ENCODE measurements at regions not wholly inside any gene's neighbourhood (a gene's known extent, or its start where the extent isn't known, plus 50 kb on each side); places are given as distances from the start of the nearest gene placed in this dataset.

- DNase-seq (ENCODE audit: low spot score), result no peak
These were observed 61.4 kb upstream of the SYT13 start for GRCh38 chr11:45347348-45348082.

DNA sequence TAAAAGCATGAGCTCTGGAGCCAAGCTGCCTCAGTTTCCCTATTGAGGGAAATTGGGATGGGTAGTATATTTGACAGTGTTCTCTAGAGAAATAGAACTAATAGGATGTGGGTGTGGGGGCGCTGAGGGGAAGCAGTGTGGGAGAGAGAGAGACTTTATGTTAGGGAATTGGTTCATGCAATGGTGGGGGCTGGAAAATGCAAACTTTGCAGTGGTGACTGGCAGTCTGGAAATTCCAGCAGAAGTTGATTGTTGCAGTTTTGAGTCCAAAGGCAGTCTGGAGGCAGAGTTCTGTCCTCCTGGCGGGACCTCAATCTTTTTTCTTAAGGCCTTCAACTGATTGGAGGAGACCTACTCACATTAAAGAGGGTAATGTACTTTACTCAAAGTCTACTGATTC is 59.4 kb upstream of the SYT13 start:
- no peak for DNase-seq (ENCODE audit: low spot score)

- DNase-seq (ENCODE audit: low spot score), result no peak
These were observed 57.9 kb upstream of the SYT13 start for GRCh38 chr11:45344028-45344427.

DNA sequence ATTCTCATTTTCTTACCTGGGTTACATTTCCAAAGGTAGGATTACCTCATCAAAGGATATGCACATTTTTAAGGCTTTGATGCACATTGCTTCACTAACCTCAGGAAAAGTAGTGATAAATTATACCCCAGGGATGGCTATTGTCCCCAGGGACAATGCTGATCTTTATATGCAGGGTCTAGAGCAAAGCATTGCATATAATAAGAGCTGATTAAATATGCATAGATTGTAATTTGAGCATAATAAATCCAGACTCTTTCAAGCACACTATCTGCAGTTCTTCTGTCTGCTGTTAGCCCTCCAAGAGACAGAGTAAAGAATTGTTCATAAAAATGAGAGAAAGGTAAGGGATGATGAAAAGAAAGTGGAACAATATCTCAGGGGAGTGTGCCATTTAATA is 57.3 kb upstream of the SYT13 start:
- DNase-seq (ENCODE audit: low spot score), result no peak

DNA sequence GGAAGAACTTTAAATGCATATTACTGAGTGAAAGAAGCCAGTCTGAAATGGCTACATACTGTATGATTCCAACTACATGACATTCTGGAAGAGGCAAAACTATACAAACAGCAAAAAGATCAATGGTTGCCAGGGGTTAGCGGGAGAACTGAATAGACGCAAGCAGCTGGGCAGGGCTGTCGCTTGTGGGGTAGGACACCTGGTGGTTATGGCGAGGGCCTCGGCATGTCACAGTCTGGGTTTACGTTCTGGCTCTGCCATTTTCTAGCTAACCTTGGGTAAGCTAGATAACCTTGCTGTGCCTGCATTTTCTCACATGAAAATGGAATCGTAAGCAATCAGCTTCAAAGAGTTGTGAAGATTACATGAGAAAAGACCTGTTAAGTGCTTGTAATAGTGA is 55.2 kb upstream of the SYT13 start:
- DNase-seq (ENCODE audit: low spot score), result no peak

DNA sequence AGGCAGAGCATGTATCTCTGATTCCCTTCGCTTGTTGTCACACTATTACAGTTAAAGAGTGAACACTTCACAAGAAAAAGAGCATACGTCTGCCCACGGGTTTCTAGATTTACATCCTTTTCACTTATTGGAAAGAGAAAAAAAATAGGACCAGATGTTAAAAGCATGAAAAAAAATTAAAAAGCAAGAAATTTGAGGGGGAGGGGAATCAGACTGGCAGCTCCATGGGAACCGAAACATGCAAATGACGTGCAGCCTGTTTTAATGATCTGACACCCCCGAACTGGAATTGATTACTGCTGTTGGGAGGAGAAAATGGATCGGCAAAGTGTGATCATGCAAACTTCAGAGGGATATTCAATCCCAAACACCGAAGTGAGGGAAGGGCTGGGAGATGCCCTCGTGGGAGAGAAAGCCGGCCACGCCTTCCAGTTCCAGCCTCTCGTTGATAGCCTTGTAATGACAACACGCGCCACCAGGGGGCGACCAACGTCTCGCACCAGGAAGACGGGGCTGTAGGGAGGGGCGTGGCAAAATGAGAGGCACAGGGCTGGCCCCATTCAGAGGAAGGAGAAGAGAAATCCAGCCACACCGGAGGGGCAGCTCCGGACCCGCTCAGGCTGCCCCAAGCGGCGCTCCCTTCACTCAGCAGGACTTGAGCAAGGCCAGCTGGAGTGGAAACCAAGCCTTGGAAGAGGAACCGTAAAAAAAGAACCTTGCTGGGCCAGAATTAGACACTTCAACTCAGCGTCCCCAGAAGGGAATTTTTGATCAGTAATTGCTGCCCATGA is 53.8 kb upstream of the SYT13 start:
- peak; percentile 95 for DNase-seq (ENCODE audit: low spot score)

- no peak for DNase-seq (ENCODE audit: low spot score)
These were observed 51.6 kb upstream of the SYT13 start for GRCh38 chr11:45337583-45338360.

DNA sequence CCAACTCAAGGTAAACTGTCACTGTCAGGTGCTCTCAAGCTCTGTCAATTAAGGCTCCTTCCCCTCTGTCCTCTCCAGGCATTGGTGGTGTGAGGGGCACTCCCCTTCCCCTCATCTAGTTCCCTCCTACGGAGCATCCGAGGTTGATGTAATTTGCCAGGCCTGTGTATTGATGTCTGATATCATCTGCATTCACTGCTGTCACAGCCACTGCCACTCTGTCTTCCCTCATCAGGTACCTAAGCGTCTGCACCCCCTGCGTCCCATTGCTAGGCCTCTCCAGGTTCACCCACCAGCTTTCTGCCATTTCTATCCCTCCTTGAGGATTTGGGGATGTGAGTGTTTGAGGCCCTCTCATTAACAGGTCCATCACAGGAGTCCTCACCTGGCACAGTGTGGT is 50.0 kb upstream of the SYT13 start:
- no peak for DNase-seq (ENCODE audit: low spot score)

Measured in germinal center (tissue), 1 donor.